HL-60 (cell line): ENCODE measurements at regions not wholly inside any gene's neighbourhood (a gene's known extent, or its start where the extent isn't known, plus 50 kb on each side); places are given as distances from the start of the nearest gene placed in this dataset.

Source experiments
- REST ChIP-seq: IDR thresholded peaks from 2 replicates; pipeline ENCODE4 v1.6.1; 2012; ENCODE audit warnings: low read depth; ENCODE audit not compliant: insufficient replicate concordance
- TF ChIP-seq, protein P1 (sequence below): IDR thresholded peaks from one replicate; pipeline ENCODE4 v1.5.1; 2011; ENCODE audit warnings: low read length, control low read depth, inconsistent platforms; ENCODE audit not compliant: insufficient read depth

- TF ChIP-seq, protein P1, sequence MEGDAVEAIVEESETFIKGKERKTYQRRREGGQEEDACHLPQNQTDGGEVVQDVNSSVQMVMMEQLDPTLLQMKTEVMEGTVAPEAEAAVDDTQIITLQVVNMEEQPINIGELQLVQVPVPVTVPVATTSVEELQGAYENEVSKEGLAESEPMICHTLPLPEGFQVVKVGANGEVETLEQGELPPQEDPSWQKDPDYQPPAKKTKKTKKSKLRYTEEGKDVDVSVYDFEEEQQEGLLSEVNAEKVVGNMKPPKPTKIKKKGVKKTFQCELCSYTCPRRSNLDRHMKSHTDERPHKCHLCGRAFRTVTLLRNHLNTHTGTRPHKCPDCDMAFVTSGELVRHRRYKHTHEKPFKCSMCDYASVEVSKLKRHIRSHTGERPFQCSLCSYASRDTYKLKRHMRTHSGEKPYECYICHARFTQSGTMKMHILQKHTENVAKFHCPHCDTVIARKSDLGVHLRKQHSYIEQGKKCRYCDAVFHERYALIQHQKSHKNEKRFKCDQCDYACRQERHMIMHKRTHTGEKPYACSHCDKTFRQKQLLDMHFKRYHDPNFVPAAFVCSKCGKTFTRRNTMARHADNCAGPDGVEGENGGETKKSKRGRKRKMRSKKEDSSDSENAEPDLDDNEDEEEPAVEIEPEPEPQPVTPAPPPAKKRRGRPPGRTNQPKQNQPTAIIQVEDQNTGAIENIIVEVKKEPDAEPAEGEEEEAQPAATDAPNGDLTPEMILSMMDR = no peak
- no peak for TF ChIP-seq REST
These were observed 675.5 kb upstream of the MGAT4C start for GRCh38 chr12:86931714-86932113.
